CD4-positive, alpha-beta T cell treated with Interleukin-17A for 1 hour (primary cell): ENCODE measurements at regions not wholly inside any gene's neighbourhood (a gene's known extent, or its start where the extent isn't known, plus 50 kb on each side); places are given as distances from the start of the nearest gene placed in this dataset.

Source experiments
- DNase-seq: peaks from one replicate; pipeline ENCODE4 v3.0.0-alpha.2; 2020

GRCh38 chr14:98888927-98889835 is 382.8 kb downstream of the BCL11B start:
- no peak for DNase-seq

DNA sequence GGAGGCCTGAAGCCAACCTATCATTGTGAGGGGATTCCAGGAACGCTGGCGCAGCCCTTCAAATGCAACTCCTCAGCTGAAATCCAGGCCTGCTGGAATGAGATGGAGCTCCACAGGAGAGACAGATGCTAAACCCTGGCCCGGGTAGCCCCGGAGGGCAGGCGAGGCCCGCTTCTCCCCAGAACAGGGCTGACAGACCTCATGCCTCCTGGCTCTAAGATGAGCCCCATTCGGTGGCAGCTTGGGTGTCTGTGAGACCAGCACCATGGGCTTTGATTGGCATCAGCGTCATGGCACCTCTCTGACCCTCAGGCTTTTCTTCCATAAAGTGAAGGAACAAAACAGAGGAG is 382.2 kb downstream of the BCL11B start:
- no peak for DNase-seq

- DNase-seq = no peak
These were observed 381.2 kb downstream of the BCL11B start for GRCh38 chr14:98890556-98891340.

- no peak for DNase-seq
These were observed 378.3 kb downstream of the BCL11B start for GRCh38 chr14:98893675-98894074.

DNA sequence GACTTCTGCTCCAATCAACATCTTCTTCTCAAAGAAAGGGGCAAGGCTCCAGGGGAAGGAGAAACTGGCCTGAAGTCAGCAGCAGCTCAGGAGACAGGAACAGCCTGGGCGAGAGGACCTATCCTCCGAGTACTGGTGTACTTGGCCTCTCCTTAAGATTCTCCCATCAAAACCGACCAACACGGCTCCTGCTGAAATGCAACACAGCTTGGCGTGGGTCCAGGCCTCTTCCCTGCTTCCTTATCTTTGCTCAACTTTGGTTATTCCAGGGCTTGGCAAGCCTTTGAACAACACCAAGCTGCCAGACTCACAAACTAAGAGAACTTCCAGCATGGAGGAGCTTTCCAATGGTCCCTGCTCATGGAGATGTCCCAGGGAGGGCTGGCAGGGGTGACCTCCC is 377.4 kb downstream of the BCL11B start:
- DNase-seq = no peak

- DNase-seq = no peak
These were observed 375.5 kb downstream of the BCL11B start for GRCh38 chr14:98896449-98896848.

GRCh38 chr14:98897605-98898309 is 374.2 kb downstream of the BCL11B start:
- DNase-seq = no peak

DNA sequence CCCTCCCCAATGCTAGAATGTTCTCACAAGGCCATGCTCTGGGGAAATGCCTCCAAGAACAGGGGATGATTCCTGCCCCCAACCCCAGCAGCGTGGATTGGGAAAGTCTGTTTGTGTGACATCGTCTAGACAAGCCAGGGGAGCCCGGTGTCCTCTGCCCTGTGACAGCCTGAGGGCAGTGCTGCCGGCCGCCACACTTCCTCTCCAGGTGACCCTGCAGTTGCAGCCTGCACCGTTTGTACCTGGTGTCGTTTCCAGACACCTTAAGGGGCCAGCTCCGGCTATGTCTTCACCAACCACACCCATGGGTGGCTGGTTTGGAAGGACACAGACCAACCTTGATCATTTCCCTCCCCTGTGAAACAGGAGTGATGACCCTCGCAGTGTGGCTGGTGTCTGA is 372.6 kb downstream of the BCL11B start:
- DNase-seq = no peak

DNA sequence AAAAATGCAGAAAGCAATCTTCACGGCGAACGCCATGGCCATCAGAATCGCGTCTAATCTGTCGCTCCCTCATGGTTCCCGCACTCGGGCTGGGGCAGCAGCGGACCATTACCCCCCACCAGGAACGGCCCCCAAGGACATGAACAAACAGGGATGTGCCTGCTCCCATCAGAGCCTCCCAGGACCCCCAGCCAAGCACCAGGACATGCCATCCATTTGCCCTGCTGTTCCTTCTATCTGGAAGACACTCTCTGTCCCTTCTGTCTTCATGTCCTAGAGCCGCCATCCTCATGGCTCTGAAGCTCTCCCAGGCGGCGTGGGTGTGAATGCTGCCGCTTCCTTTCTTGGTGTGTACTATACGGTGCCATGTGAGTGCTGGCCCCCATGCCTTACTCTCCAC is 371.8 kb downstream of the BCL11B start:
- no peak for DNase-seq

GRCh38 chr14:98900798-98901197 is 371.2 kb downstream of the BCL11B start:
- no peak for DNase-seq

GRCh38 chr14:98901511-98902205 is 370.3 kb downstream of the BCL11B start:
- DNase-seq = no peak

DNA sequence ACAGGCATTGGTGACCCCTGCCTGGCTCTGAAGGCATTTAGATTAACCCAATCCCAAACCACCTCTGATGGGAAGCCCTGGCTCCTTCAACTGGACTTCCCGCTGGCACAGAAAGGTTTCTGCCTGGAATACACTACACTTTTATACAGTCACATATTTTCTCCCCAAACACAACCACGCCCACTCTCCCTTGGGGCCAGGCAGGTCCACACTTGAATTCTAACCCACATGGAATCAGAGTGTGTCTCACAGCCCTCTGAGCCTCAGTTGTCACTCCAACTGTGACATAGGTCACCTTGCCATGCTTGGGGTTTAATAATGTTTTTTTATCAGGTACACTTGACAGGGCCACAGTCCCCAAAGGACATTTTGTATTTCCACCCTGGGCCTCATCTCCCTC is 368.6 kb downstream of the BCL11B start:
- no peak for DNase-seq

GRCh38 chr14:98904677-98905076 is 367.3 kb downstream of the BCL11B start:
- no peak for DNase-seq

DNA sequence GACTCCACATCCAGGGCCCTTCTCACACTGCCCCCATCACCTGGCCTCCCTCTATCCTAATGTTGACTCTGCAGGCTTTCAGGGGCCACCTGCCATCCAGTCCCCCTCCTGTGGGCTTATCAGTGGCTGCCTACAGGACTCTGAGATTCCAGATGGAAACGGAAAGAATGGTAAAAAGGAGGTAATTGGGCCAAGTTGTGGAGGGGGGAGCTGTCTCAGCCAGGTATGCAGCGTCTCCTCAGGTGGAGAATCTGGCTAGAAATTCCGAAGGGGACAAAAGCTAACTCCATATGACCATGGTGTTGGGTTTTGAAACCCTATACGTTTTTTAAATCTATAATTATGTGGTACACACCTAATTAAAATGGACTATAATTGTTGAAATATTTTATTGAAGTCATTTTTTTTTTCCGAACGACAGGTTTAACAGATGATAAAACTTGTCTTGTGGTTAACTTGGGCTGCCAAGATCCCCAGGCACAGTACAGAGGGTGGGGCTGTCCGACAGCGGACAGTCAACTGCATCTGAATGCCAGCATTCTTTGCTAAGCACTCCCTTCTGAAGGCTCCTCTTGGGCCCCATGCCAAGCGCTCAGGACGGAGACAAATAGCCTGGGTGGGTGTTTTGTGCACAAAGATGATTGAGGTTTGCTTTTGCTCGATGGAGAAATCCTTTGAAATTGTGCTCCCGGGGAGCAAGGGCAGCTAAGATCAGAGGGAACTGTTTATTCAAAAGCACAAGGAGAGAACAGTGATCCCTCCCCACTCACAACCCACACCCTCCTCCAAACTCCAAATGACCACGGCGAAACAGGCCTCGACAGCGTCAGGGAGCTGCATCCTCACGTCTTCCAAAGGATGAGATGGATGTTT is 365.6 kb downstream of the BCL11B start:
- no peak for DNase-seq

- no peak for DNase-seq
These were observed 364.7 kb downstream of the BCL11B start for GRCh38 chr14:98907271-98907670.

DNA sequence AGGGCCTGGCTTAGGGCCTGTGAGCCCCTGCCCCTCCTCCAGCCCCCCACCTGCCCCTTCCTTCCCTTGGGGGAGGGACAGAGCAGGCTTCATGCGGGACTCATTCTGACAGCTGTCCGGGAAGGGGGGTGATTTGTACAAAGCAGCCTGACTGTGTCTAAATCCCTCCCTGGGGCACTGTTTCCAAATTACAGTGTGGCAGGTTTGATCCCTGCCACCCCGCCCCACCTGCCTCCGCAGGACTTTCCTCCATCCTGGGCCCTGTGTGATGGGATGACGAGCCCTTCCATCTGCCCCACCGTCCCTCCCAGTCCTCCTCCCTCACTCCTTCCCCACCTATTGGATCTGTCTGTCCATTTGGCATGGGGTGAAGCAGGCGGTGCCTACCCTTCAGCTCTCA is 363.9 kb downstream of the BCL11B start:
- DNase-seq = no peak

DNA sequence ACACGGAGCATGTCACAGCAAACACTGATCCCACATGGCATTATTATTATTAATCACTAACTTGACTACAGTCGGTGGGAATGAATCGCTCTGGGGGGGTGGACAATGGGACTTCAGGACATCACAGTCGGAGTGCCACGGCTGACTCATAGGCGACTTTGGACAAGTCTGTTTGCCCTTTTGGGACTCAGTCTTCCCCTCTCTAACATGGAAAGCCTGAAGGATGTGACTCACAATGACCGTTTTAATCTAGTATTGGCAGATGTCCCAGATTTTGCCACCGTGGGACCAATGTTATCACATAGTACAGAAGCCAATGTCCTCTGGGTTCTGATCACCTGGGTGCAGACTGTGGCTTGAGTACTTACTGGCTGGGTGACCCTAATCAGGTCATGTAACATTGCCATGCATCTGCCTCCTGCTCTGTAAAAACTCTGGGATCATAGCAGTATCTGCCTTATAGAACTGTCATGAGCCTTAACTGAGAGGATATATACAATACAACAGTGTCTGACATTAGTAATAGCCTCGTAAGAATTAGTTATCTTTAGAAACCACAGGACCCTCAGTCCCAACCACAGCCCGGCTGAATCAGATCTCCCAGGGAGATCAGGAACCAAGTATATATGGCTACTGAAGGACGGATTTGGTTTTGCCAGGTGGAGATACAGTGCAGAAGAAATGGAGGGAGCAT is 362.6 kb downstream of the BCL11B start:
- DNase-seq = no peak

DNA sequence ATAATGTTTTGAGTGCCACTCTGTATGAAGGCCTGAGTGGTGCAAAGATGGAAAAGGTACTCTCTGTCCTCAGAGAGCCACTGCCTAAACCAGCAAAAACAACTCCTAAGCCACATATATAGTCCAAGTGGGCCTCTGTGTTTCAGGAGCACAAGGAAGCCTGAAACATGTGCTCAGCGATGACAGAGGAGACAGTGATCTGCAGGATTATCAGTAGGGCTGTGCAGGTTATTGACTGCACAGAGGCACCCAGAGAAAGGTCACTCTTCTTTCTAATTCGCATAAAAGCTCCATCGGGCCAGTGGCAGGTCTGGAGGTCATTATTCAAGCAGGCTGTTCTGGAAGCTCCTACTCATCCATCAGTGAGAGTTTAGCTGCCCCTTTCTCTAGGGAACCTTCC is 361.9 kb downstream of the BCL11B start:
- DNase-seq = no peak

DNA sequence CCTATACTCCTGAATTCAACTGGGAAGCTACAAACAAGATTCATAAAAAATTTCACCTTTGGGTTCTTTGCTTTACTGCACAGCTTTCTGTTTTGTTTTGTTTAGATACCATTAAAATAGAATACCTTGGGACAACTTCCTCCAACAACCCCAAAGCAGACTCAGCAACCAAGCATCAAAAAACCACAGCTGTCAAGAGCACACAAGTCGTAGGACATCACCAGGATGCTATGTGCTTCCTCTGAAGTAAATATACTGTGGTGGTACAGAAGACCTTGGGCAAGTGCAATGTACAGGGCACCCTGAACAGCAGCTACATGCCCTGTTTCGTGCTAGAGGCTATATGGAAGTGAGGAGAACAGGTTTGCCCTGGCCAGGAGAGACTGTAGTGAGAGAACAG is 359.3 kb downstream of the BCL11B start:
- DNase-seq = peak; percentile 44

GRCh38 chr14:98913967-98914650 is 357.9 kb downstream of the BCL11B start:
- no peak for DNase-seq

DNA sequence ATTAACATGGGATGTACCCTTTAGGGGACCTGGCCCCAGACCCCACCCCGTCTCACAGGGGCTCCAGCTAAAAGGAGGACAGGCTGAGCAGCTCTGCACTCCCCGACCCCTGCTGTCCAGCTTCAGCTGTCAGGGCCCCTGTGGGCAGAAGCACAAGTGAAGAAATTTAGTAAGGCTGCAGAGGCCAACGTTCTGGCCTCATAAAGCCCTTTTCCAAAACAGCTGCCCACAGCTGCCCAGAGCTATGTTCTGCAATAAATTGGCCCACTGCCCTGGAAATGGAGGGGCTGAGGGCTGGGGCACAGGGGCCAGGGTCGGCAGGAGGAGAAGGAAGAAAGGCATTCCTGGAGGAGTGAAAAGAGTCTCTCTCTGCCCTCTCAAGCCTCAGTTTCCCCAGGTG is 357.1 kb downstream of the BCL11B start:
- no peak for DNase-seq
